ENCODE measurements at regions not wholly inside any gene's neighbourhood (a gene's known extent, or its start where the extent isn't known, plus 50 kb on each side); places are given as distances from the start of the nearest gene placed in this dataset.

GRCh38 chr3:82839871-82840270 is 1078.4 kb upstream of the GBE1 start:
- no peak overlapping the region for H3K27ac ChIP-seq
- no peaks in the 10 kb centered on the region for H3K36me3 ChIP-seq
- no peak overlapping the region for H3K4me3 ChIP-seq
- no peak for DNase-seq
- TF ChIP-seq POLR2A (IDR thresholded peaks at IDR 0.05), result no peak
- TF ChIP-seq CTCF (IDR thresholded peaks at IDR 0.05), result no peak
- no peaks in the 10 kb centered on the region for H3K27me3 ChIP-seq
- H3K4me1 ChIP-seq, result no peaks in the 10 kb centered on the region
- no peaks in the 10 kb centered on the region for H3K9me3 ChIP-seq

GRCh38 chr3:82834098-82834497 is 1072.7 kb upstream of the GBE1 start:
- TF ChIP-seq POLR2A (IDR thresholded peaks at IDR 0.05), result no peak
- TF ChIP-seq CTCF (IDR thresholded peaks at IDR 0.05), result no peak
- H3K36me3 ChIP-seq, result no peaks in the 10 kb centered on the region
- no peak for DNase-seq

GRCh38 chr3:82824491-82824890 is 1063.0 kb upstream of the GBE1 start:
- no peaks in the 10 kb centered on the region for H3K36me3 ChIP-seq
- no peaks in the 10 kb centered on the region for H3K27me3 ChIP-seq
- TF ChIP-seq CTCF (IDR thresholded peaks at IDR 0.05) (no peak), POLR2A (IDR thresholded peaks at IDR 0.05) (no peak)
- H3K27ac ChIP-seq, result no peak overlapping the region
- H3K9me3 ChIP-seq, result no peaks in the 10 kb centered on the region
- no peaks in the 10 kb centered on the region for H3K4me1 ChIP-seq
- no peak for DNase-seq
- H3K4me3 ChIP-seq, result no peak overlapping the region

More at GRCh38 chr3:82834098-82834497, 1072.7 kb upstream of the GBE1 start:
- H3K4me1 ChIP-seq, result no peaks in the 10 kb centered on the region
- no peak overlapping the region for H3K4me3 ChIP-seq
- H3K27ac ChIP-seq, result no peak overlapping the region
- H3K9me3 ChIP-seq, result peaks cover 0 to 3% (median 0%) of the 10 kb centered on the region in 4 donors
- no peaks in the 10 kb centered on the region for H3K27me3 ChIP-seq

GRCh38 chr3:82816086-82816485 is 1054.6 kb upstream of the GBE1 start:
- H3K36me3 ChIP-seq, result no peaks in the 10 kb centered on the region
- no peak for DNase-seq
- H3K27ac ChIP-seq, result no peak overlapping the region
- H3K4me3 ChIP-seq, result no peak overlapping the region
- peaks cover 0 to 11% (median 0%) of the 10 kb centered on the region in 4 donors for H3K9me3 ChIP-seq
- no peaks in the 10 kb centered on the region for H3K4me1 ChIP-seq
- TF ChIP-seq CTCF (IDR thresholded peaks at IDR 0.05) (no peak), POLR2A (IDR thresholded peaks at IDR 0.05) (no peak)
- no peaks in the 10 kb centered on the region for H3K27me3 ChIP-seq

- Histone ChIP-seq H3K4me1 (no peaks in the 10 kb centered on the region), H3K9me3 (peaks cover 0 to 11% (median 0%) of the 10 kb centered on the region in 4 donors), H3K4me3 (no peak overlapping the region), H3K36me3 (no peaks in the 10 kb centered on the region), H3K27ac (no peak overlapping the region), H3K27me3 (no peaks in the 10 kb centered on the region)
- DNase-seq, result no peak
- TF ChIP-seq POLR2A (IDR thresholded peaks at IDR 0.05) (no peak), CTCF (IDR thresholded peaks at IDR 0.05) (no peak)
These were observed 1054.1 kb upstream of the GBE1 start for GRCh38 chr3:82815417-82816058.

GRCh38 chr3:82814660-82815059 is 1053.2 kb upstream of the GBE1 start:
- no peak overlapping the region for H3K27ac ChIP-seq
- no peaks in the 10 kb centered on the region for H3K36me3 ChIP-seq
- no peaks in the 10 kb centered on the region for H3K27me3 ChIP-seq
- H3K9me3 ChIP-seq, result peaks cover 0 to 11% (median 0%) of the 10 kb centered on the region in 4 donors
- H3K4me3 ChIP-seq, result no peak overlapping the region
- DNase-seq, result no peak
- TF ChIP-seq POLR2A (IDR thresholded peaks at IDR 0.05), result no peak
- TF ChIP-seq CTCF (IDR thresholded peaks at IDR 0.05), result no peak
- no peaks in the 10 kb centered on the region for H3K4me1 ChIP-seq

Measured in Peyer's patch (tissue), 4 donors.